PFSK-1 (cell line): ENCODE measurements at regions not wholly inside any gene's neighbourhood (a gene's known extent, or its start where the extent isn't known, plus 50 kb on each side); places are given as distances from the start of the nearest gene placed in this dataset.

Experiments
- FOXP2 ChIP-seq: optimal IDR thresholded peaks from 2 replicates; pipeline ENCODE3; 2011; ENCODE audit warnings: borderline replicate concordance, control low read depth, inconsistent platforms; ENCODE audit not compliant: insufficient read depth; ENCODE audit errors: extremely low read length, extremely low read depth
- POLR2AphosphoS5 ChIP-seq: IDR thresholded peaks from 2 replicates; pipeline ENCODE4 v1.6.1; 2012; ENCODE audit warnings: low read depth, mild to moderate bottlenecking, control low read depth, low read length, moderate library complexity
- SIN3A ChIP-seq: IDR thresholded peaks from 2 replicates; pipeline ENCODE4 v1.6.1; 2012; ENCODE audit warnings: mild to moderate bottlenecking, low read length, moderate library complexity, borderline replicate concordance; ENCODE audit not compliant: insufficient read depth
- TAF1 ChIP-seq: IDR thresholded peaks from 2 replicates; pipeline ENCODE4 v1.6.1; 2012; ENCODE audit warnings: low read length, control low read depth, borderline replicate concordance; ENCODE audit not compliant: insufficient read depth
- TF ChIP-seq, protein P1 (sequence below), 2 experiments: IDR thresholded peaks; 2 replicates each; pipeline versions ENCODE4 v1.6.1 to v1.8.0; 2011 to 2012; ENCODE audit warnings: low read depth in 2 of 2, low read length in 2 of 2, control low read depth in 1 of 2, inconsistent platforms in 1 of 2, mild to moderate bottlenecking in 1 of 2, moderate library complexity in 1 of 2; ENCODE audit not compliant: insufficient read depth in 1 of 2

DNA sequence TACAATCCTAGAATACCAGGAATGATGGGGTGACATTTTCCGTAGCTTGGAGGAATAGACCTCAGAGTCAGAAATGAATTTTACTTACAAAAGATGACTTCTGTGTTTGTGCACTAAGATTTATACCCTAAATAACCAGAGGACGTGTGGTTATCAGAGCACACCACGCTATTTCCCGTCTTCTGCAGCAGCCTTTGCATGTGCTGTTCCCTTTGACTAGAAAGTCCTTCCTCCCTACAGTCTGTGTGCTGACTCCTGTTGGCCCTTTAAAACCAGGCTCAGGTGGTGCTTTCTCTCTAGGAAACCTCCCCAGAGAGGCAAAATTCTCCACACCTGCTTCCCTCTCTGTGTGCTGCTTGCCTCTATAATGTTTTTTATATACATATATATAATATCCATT, 73.3 kb upstream of the SMNDC1 start:
- TF ChIP-seq POLR2AphosphoS5 (no peak), FOXP2 (no peak), TAF1 (no peak), SIN3A (no peak)
- TF ChIP-seq, protein P1, sequence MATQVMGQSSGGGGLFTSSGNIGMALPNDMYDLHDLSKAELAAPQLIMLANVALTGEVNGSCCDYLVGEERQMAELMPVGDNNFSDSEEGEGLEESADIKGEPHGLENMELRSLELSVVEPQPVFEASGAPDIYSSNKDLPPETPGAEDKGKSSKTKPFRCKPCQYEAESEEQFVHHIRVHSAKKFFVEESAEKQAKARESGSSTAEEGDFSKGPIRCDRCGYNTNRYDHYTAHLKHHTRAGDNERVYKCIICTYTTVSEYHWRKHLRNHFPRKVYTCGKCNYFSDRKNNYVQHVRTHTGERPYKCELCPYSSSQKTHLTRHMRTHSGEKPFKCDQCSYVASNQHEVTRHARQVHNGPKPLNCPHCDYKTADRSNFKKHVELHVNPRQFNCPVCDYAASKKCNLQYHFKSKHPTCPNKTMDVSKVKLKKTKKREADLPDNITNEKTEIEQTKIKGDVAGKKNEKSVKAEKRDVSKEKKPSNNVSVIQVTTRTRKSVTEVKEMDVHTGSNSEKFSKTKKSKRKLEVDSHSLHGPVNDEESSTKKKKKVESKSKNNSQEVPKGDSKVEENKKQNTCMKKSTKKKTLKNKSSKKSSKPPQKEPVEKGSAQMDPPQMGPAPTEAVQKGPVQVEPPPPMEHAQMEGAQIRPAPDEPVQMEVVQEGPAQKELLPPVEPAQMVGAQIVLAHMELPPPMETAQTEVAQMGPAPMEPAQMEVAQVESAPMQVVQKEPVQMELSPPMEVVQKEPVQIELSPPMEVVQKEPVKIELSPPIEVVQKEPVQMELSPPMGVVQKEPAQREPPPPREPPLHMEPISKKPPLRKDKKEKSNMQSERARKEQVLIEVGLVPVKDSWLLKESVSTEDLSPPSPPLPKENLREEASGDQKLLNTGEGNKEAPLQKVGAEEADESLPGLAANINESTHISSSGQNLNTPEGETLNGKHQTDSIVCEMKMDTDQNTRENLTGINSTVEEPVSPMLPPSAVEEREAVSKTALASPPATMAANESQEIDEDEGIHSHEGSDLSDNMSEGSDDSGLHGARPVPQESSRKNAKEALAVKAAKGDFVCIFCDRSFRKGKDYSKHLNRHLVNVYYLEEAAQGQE (IDR thresholded peaks at IDR 0.05; ENCODE audit: insufficient read depth in 1 of 2, low read depth in 2 of 2, low read length in 2 of 2): no peak

DNA sequence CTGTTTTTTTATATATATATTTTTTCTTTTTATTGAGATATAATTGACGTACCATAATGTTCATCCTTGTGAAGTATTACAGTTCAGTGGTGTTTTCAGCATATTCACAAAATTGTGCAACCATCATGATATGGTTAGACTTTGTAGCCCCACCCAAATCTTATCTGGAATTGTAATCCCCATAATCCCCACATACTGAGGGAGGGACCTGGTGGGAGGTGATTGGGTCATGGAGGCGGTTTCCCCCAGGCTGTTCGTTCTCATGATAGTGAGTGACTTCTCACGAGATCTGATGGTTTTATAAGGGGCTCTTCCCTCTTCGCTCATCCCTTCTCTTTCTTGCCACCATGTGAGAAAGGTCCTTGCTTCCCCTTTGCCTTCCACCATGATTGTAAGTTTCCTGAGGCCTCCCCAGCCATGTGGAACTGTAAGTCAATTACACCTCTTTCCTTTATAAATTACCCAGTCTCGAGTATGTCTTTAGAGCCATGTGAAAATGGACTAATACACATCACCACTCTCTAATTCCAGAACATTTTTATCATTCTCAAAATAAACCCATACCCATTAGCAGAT, 73.9 kb upstream of the SMNDC1 start:
- TF ChIP-seq SIN3A: no peak
- no peak for TF ChIP-seq POLR2AphosphoS5
- no peak for TF ChIP-seq TAF1
- no peak for TF ChIP-seq FOXP2
- TF ChIP-seq, protein P1 (IDR thresholded peaks at IDR 0.05; ENCODE audit: insufficient read depth in 1 of 2, low read depth in 2 of 2, low read length in 2 of 2): no peak

DNA sequence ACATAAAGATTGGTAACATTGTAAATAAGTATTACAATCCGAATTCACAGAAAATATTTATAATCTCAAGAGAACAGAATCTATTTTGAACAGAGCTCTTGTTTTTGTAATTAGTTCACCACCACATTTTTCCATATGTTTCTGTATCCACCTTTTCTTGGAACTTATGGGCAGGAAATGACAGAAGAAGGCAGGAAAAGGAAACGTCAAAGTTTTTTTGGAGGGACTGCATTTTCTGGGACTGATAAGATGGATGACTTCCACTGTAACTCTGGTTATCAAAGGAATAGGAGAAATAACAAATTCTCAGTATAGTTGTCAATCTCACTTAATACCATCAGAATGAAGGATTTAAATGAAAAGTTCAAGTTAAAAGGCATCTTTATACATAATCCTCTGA, 75.1 kb upstream of the SMNDC1 start:
- TF ChIP-seq, protein P1 (IDR thresholded peaks at IDR 0.05; ENCODE audit: insufficient read depth in 1 of 2, low read depth in 2 of 2, low read length in 2 of 2): no peak
- TF ChIP-seq TAF1 (no peak), FOXP2 (no peak), POLR2AphosphoS5 (no peak), SIN3A (no peak)

DNA sequence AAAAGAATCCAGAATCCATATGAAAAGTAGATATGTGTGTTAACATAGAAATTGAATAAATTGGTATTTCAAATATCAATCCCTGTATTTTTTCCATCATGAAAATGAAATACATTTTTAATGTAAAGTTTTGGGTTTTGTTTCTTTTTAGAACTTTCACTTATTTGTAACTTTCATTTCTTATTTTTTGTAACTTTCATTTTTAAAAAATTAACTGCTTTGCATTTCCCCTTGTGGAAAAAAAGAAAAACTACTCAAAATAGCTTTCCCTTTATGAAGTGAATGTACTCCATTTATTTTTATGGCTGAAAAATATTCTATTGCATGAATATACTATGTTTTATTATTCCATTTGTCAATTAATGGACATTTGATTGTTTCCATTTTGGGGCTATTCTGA, 75.6 kb upstream of the SMNDC1 start:
- no peak for TF ChIP-seq TAF1
- TF ChIP-seq, protein P1 (IDR thresholded peaks at IDR 0.05; ENCODE audit: insufficient read depth in 1 of 2, low read depth in 2 of 2, low read length in 2 of 2): no peak
- TF ChIP-seq FOXP2: no peak
- no peak for TF ChIP-seq SIN3A
- TF ChIP-seq POLR2AphosphoS5: no peak
